Naive thymus-derived CD4-positive, alpha-beta T cell (primary cell): ENCODE measurements at regions not wholly inside any gene's neighbourhood (a gene's known extent, or its start where the extent isn't known, plus 50 kb on each side); places are given as distances from the start of the nearest gene placed in this dataset.

Source experiments
- ATAC-seq: fragments of 150-1000 bp; cut with Tn5 transposase; 2 replicates; pipeline ENCODE4 v1.10.0; 2021; ENCODE audit warnings: mild to moderate bottlenecking, moderate library complexity
- CTCF ChIA-PET: fragments of 350-600 bp; sonication (Branson Sonifier 250); formaldehyde crosslinking; loops from one replicate; lab custom pipeline; 2021; ENCODE audit warnings: antibody characterized with exemption; lab: Charles Lee
- POLR2A ChIA-PET: fragments of 350-600 bp; sonication (Branson Sonifier 250); formaldehyde crosslinking; loops from one replicate; lab custom pipeline; 2021; ENCODE audit warnings: antibody characterized with exemption, inconsistent platforms; lab: Charles Lee
- DNase-seq, 9 donors: peaks; one replicate each; pipeline versions ENCODE4 v3.0.0 to v3.0.0-alpha.2; 2020 to 2022; ENCODE audit warnings: mixed read lengths in 1 of 9
- H3K27ac ChIP-seq: one replicate; pipeline ENCODE4 v1.7.0; 2013; ENCODE audit warnings: mild to moderate bottlenecking, low read depth, low read length, moderate library complexity
- H3K27me3 ChIP-seq, 2 donors: one replicate each; pipeline ENCODE4 v1.7.0; 2013; ENCODE audit warnings: low read length in 2 of 2, mild to moderate bottlenecking in 2 of 2, moderate library complexity in 2 of 2; ENCODE audit not compliant: control insufficient read depth in 2 of 2, insufficient read depth in 2 of 2
- H3K36me3 ChIP-seq, 3 experiments: 1 replicate in 2 of 3; 2 replicates in 1 of 3; pipeline ENCODE4 v1.7.0; 2013; ENCODE audit warnings: low read length in 3 of 3, mild to moderate bottlenecking in 3 of 3, moderate library complexity in 1 of 3; ENCODE audit not compliant: insufficient read depth in 3 of 3, control insufficient read depth in 2 of 3
- H3K4me1 ChIP-seq, 2 donors: one replicate each; pipeline ENCODE4 v1.7.0; 2013; ENCODE audit warnings: low read length in 2 of 2, mild to moderate bottlenecking in 2 of 2, moderate library complexity in 1 of 2; ENCODE audit not compliant: control insufficient read depth in 2 of 2, insufficient read depth in 2 of 2
- H3K4me3 ChIP-seq: 2 replicates; pipeline ENCODE4 v1.7.0; 2013; ENCODE audit warnings: mild to moderate bottlenecking, low read length
- H3K9me3 ChIP-seq, 3 experiments: 1 replicate in 2 of 3; 2 replicates in 1 of 3; pipeline ENCODE4 v1.7.0; 2013; ENCODE audit warnings: low read length in 3 of 3; ENCODE audit not compliant: control insufficient read depth in 2 of 3
- H3K27ac Mint-ChIP-seq, 9 donors: one replicate each; pipeline ENCODE4 v1.8.0; 2020 to 2022; ENCODE audit warnings: mixed read lengths in 9 of 9, mild to moderate bottlenecking in 8 of 9, moderate library complexity in 5 of 9, inconsistent platforms in 2 of 9
- H3K27me3 Mint-ChIP-seq, 5 donors: one replicate each; pipeline ENCODE4 v1.8.0; 2021 to 2022; ENCODE audit warnings: mixed read lengths in 5 of 5, mild to moderate bottlenecking in 1 of 5
- H3K36me3 Mint-ChIP-seq, 5 donors: one replicate each; pipeline ENCODE4 v1.8.0; 2020 to 2022; ENCODE audit warnings: mixed read lengths in 5 of 5, mild to moderate bottlenecking in 3 of 5, inconsistent platforms in 1 of 5
- H3K4me1 Mint-ChIP-seq, 7 donors: one replicate each; pipeline ENCODE4 v1.8.0; 2020 to 2022; ENCODE audit warnings: mixed read lengths in 7 of 7, mild to moderate bottlenecking in 3 of 7, inconsistent platforms in 1 of 7
- H3K4me3 Mint-ChIP-seq, 10 donors: one replicate each; pipeline ENCODE4 v1.8.0; 2020 to 2022; ENCODE audit warnings: mild to moderate bottlenecking in 10 of 10, mixed read lengths in 10 of 10, moderate library complexity in 6 of 10, inconsistent platforms in 2 of 10
- H3K9me3 Mint-ChIP-seq, 11 donors: one replicate each; pipeline ENCODE4 v1.8.0; 2020 to 2022; ENCODE audit warnings: mixed read lengths in 11 of 11, mild to moderate bottlenecking in 4 of 11, inconsistent platforms in 1 of 11, moderate library complexity in 1 of 11
- intact Hi-C, 2 donors: fragments of 100-400 bp; cut with micrococcal nuclease; formaldehyde crosslinking; loops; one replicate each; pipeline ENCODE4 v1.15.1; 2023

- no peak overlapping the region for H3K27ac ChIP-seq
These were observed 1655.6 kb downstream of the DPP10 start for GRCh38 chr2:116098049-116098448.

GRCh38 chr2:116109471-116109870 lies 1667.0 kb downstream of the DPP10 start:
- intact Hi-C loops: no loop called here
- Histone ChIP-seq H3K27ac (no peak overlapping the region), H3K27me3 (no peaks in the 10 kb centered on the region), H3K36me3 (no peaks in the 10 kb centered on the region), H3K4me3 (no peak overlapping the region), H3K9me3 (no peaks in the 10 kb centered on the region), H3K4me1 (no peaks in the 10 kb centered on the region)
- Mint-ChIP-seq H3K4me1 (no peaks in the 10 kb centered on the region), H3K27me3 (no peaks in the 10 kb centered on the region), H3K9me3 (peaks cover 0 to 21% (median 4%) of the 10 kb centered on the region in 11 donors), H3K36me3 (no peaks in the 10 kb centered on the region), H3K27ac (no peak overlapping the region), H3K4me3 (no peak overlapping the region)
- DNase-seq: no peak
- ATAC-seq: no peak
- CTCF ChIA-PET: no interaction called here
- POLR2A ChIA-PET: no interaction called here

More at GRCh38 chr2:116098049-116098448, 1655.6 kb downstream of the DPP10 start:
- no peak overlapping the region for H3K27ac Mint-ChIP-seq
- CTCF ChIA-PET: no interaction called here
- no peaks in the 10 kb centered on the region for H3K36me3 ChIP-seq
- ATAC-seq (no peak), DNase-seq (no peak)
- intact Hi-C loops: no loop called here
- POLR2A ChIA-PET: no interaction called here
- H3K36me3 Mint-ChIP-seq: no peaks in the 10 kb centered on the region
- H3K4me1 ChIP-seq: no peaks in the 10 kb centered on the region
- no peaks in the 10 kb centered on the region for H3K27me3 Mint-ChIP-seq
- no peaks in the 10 kb centered on the region for H3K9me3 ChIP-seq
- H3K4me1 Mint-ChIP-seq: no peaks in the 10 kb centered on the region
- peaks cover 0 to 28% (median 9%) of the 10 kb centered on the region in 11 donors for H3K9me3 Mint-ChIP-seq
- H3K4me3 ChIP-seq: no peak overlapping the region
- H3K4me3 Mint-ChIP-seq: no peak overlapping the region
- H3K27me3 ChIP-seq: no peaks in the 10 kb centered on the region

- Mint-ChIP-seq H3K36me3 (no peaks in the 10 kb centered on the region), H3K27ac (no peak overlapping the region), H3K27me3 (no peaks in the 10 kb centered on the region), H3K9me3 (peaks cover 0 to 16% (median 4%) of the 10 kb centered on the region in 11 donors), H3K4me3 (no peak overlapping the region), H3K4me1 (no peaks in the 10 kb centered on the region)
- Histone ChIP-seq H3K36me3 (no peaks in the 10 kb centered on the region), H3K27ac (no peak overlapping the region), H3K27me3 (no peaks in the 10 kb centered on the region), H3K4me3 (no peak overlapping the region), H3K4me1 (no peaks in the 10 kb centered on the region), H3K9me3 (no peaks in the 10 kb centered on the region)
- DNase-seq (no peak), ATAC-seq (no peak)
- CTCF ChIA-PET: no interaction called here
- intact Hi-C loops: no loop called here
- POLR2A ChIA-PET: interaction anchor here (0.7 kb wide), 1 partner anchor 14 kb away, joined by 3 read pairs; no protein-coding TSS in a partner anchor
These were observed 1675.4 kb downstream of the DPP10 start for GRCh38 chr2:116117845-116118244.

- Mint-ChIP-seq H3K4me3 (no peak overlapping the region), H3K27ac (no peak overlapping the region), H3K36me3 (no peaks in the 10 kb centered on the region), H3K27me3 (no peaks in the 10 kb centered on the region), H3K4me1 (no peaks in the 10 kb centered on the region), H3K9me3 (peaks cover 0 to 15% (median 6%) of the 10 kb centered on the region in 11 donors)
- DNase-seq (no peak), ATAC-seq (no peak)
- Histone ChIP-seq H3K4me3 (no peak overlapping the region), H3K27ac (no peak overlapping the region), H3K27me3 (no peaks in the 10 kb centered on the region), H3K4me1 (no peaks in the 10 kb centered on the region), H3K36me3 (no peaks in the 10 kb centered on the region), H3K9me3 (no peaks in the 10 kb centered on the region)
- POLR2A ChIA-PET: no interaction called here
- CTCF ChIA-PET: no interaction called here
- intact Hi-C loops: no loop called here
These were observed 1681.7 kb upstream of the DDX18 start for GRCh38 chr2:116132833-116133232.

- Histone ChIP-seq H3K27me3 (no peaks in the 10 kb centered on the region), H3K27ac (no peak overlapping the region), H3K4me3 (no peak overlapping the region), H3K36me3 (no peaks in the 10 kb centered on the region), H3K9me3 (no peaks in the 10 kb centered on the region), H3K4me1 (no peaks in the 10 kb centered on the region)
- H3K27ac Mint-ChIP-seq: no peak overlapping the region
- intact Hi-C loops: no loop called here
- ATAC-seq (no peak), DNase-seq (no peak)
- peaks cover 0 to 15% (median 7%) of the 10 kb centered on the region in 11 donors for H3K9me3 Mint-ChIP-seq
- ChIA-PET CTCF (no interaction called here), POLR2A (no interaction called here)
- no peak overlapping the region for H3K4me3 Mint-ChIP-seq
- no peaks in the 10 kb centered on the region for H3K36me3 Mint-ChIP-seq
- no peaks in the 10 kb centered on the region for H3K27me3 Mint-ChIP-seq
- no peaks in the 10 kb centered on the region for H3K4me1 Mint-ChIP-seq
These were observed 1681.0 kb upstream of the DDX18 start for GRCh38 chr2:116133381-116133942.

- no peak overlapping the region for H3K4me3 ChIP-seq
- no peaks in the 10 kb centered on the region for H3K4me1 ChIP-seq
- Mint-ChIP-seq H3K27me3 (no peaks in the 10 kb centered on the region), H3K27ac (no peak overlapping the region), H3K4me1 (no peaks in the 10 kb centered on the region), H3K9me3 (peaks cover 4 to 38% (median 13%) of the 10 kb centered on the region in 11 donors), H3K4me3 (no peak overlapping the region), H3K36me3 (no peaks in the 10 kb centered on the region)
- H3K27me3 ChIP-seq: no peaks in the 10 kb centered on the region
- intact Hi-C loops: no loop called here
- ATAC-seq (no peak), DNase-seq (no peak)
- ChIA-PET CTCF (no interaction called here), POLR2A (no interaction called here)
- H3K27ac ChIP-seq: no peak overlapping the region
- no peaks in the 10 kb centered on the region for H3K36me3 ChIP-seq
- H3K9me3 ChIP-seq: no peaks in the 10 kb centered on the region
These were observed 1672.5 kb upstream of the DDX18 start for GRCh38 chr2:116141891-116142474.

GRCh38 chr2:116142644-116143227 lies 1671.8 kb upstream of the DDX18 start:
- intact Hi-C loops: no loop called here
- no peaks in the 10 kb centered on the region for H3K4me1 Mint-ChIP-seq
- no peak for DNase-seq
- ChIA-PET POLR2A (no interaction called here), CTCF (no interaction called here)
- no peak overlapping the region for H3K27ac Mint-ChIP-seq
- no peak overlapping the region for H3K27ac ChIP-seq
- no peaks in the 10 kb centered on the region for H3K9me3 ChIP-seq
- no peak overlapping the region for H3K4me3 Mint-ChIP-seq
- no peaks in the 10 kb centered on the region for H3K36me3 Mint-ChIP-seq
- H3K4me1 ChIP-seq: no peaks in the 10 kb centered on the region
- ATAC-seq: no peak
- H3K36me3 ChIP-seq: no peaks in the 10 kb centered on the region
- H3K4me3 ChIP-seq: no peak overlapping the region
- H3K27me3 ChIP-seq: no peaks in the 10 kb centered on the region
- peaks cover 4 to 38% (median 12%) of the 10 kb centered on the region in 11 donors for H3K9me3 Mint-ChIP-seq
- no peaks in the 10 kb centered on the region for H3K27me3 Mint-ChIP-seq
